H1 (cell line): ENCODE measurements at regions not wholly inside any gene's neighbourhood (a gene's known extent, or its start where the extent isn't known, plus 50 kb on each side); places are given as distances from the start of the nearest gene placed in this dataset.

ENCODE experiments used
- CTCF ChIA-PET: fragments of 300-600 bp; sonication (Branson Sonifier 250); formaldehyde crosslinking; loops from one replicate; lab custom pipeline; 2021; ENCODE audit not compliant: partially characterized antibody; lab: Charles Lee
- POLR2A ChIA-PET: fragments of 300-600 bp; sonication (Branson Sonifier 250); formaldehyde crosslinking; loops from one replicate; lab custom pipeline; 2021; ENCODE audit warnings: inconsistent platforms; ENCODE audit not compliant: partially characterized antibody; lab: Charles Lee
- DNase-seq, 2 experiments: peaks; one replicate each; pipeline versions ENCODE4 v3.0.0 to v3.0.0-alpha.2; 2010 to 2022; ENCODE audit warnings: low spot score in 2 of 2, low read depth in 1 of 2, mixed read lengths in 1 of 2
- FAIRE-seq: peaks from 2 replicates; lab custom pipeline; 2011; peaks lifted over from hg19 to GRCh38; lab: Jason Lieb, UNC
- H2AFZ ChIP-seq: 2 replicates; pipeline ENCODE4 v1.8.1; 2012; ENCODE audit warnings: low read length, inconsistent platforms
- H2AK5ac ChIP-seq: 2 replicates; pipeline ENCODE4 v1.6.1; 2013; ENCODE audit warnings: low read depth, low read length
- H2BK120ac ChIP-seq: replicated peaks from 2 replicates; pipeline ENCODE3; 2013; ENCODE audit warnings: low read depth, low read length, inconsistent platforms
- H2BK12ac ChIP-seq: 2 replicates; pipeline ENCODE4 v1.6.1; 2013; ENCODE audit warnings: low read depth, low read length
- H2BK15ac ChIP-seq: 2 replicates; pipeline ENCODE4 v1.6.1; 2013; ENCODE audit warnings: low read length
- H2BK20ac ChIP-seq: 2 replicates; pipeline ENCODE4 v1.6.1; 2013; ENCODE audit warnings: low read length
- H2BK5ac ChIP-seq: 2 replicates; pipeline ENCODE4 v1.6.1; 2013; ENCODE audit warnings: low read depth, low read length
- H3K14ac ChIP-seq: 2 replicates; pipeline ENCODE4 v1.6.1; 2013; ENCODE audit warnings: inconsistent platforms; ENCODE audit not compliant: insufficient read length
- H3K18ac ChIP-seq: 2 replicates; pipeline ENCODE4 v1.6.1; 2013; ENCODE audit warnings: low read length; ENCODE audit errors: extremely low read depth
- H3K23ac ChIP-seq: 2 replicates; pipeline ENCODE4 v1.6.1; 2013; ENCODE audit warnings: inconsistent platforms; ENCODE audit not compliant: insufficient read length
- H3K23me2 ChIP-seq: 2 replicates; pipeline ENCODE4 v1.6.1; 2013; ENCODE audit warnings: low read depth, low read length
- H3K27ac ChIP-seq: 2 replicates; pipeline ENCODE4 v1.6.1; 2011; ENCODE audit warnings: low read depth, low read length, inconsistent platforms
- H3K27me3 ChIP-seq, 4 experiments: replicated peaks in 1 of 4; 1 replicate in 1 of 4; 2 replicates in 3 of 4; pipeline versions ENCODE4 v1.6.1 to v1.8.1; 2011 to 2013; ENCODE audit warnings: low read length in 3 of 4, mild to moderate bottlenecking in 3 of 4, inconsistent platforms in 2 of 4, mixed read lengths in 2 of 4, moderate library complexity in 1 of 4; ENCODE audit not compliant: control insufficient read depth in 3 of 4, insufficient read depth in 3 of 4; ENCODE audit errors: extremely low read depth in 1 of 4
- H3K36me3 ChIP-seq, 4 experiments: 2 replicates each; pipeline versions ENCODE4 v1.6.1 to v1.8.1; 2011 to 2013; ENCODE audit warnings: mild to moderate bottlenecking in 4 of 4, low read length in 3 of 4, moderate library complexity in 2 of 4, control low read depth in 1 of 4, inconsistent platforms in 1 of 4; ENCODE audit not compliant: insufficient read depth in 4 of 4, control insufficient read depth in 2 of 4
- H3K4ac ChIP-seq: replicated peaks from 2 replicates; pipeline ENCODE3; 2013; ENCODE audit warnings: low read length, low read depth, mixed read lengths, inconsistent platforms; ENCODE audit not compliant: insufficient read length
- H3K4me1 ChIP-seq, 4 experiments: replicated peaks in 1 of 4; 1 replicate in 1 of 4; 2 replicates in 3 of 4; pipeline versions ENCODE4 v1.6.1 to v1.8.1; 2011 to 2013; ENCODE audit warnings: low read length in 3 of 4, inconsistent platforms in 2 of 4, mixed read lengths in 1 of 4; ENCODE audit not compliant: insufficient read depth in 4 of 4, control insufficient read depth in 3 of 4
- H3K4me2 ChIP-seq, 2 experiments: 2 replicates each; pipeline versions ENCODE4 v1.6.1 to v1.8.1; 2011 to 2013; ENCODE audit warnings: low read depth in 2 of 2, low read length in 2 of 2, control low read depth in 1 of 2, inconsistent platforms in 1 of 2, mild to moderate bottlenecking in 1 of 2; ENCODE audit not compliant: insufficient read depth in 1 of 2
- H3K4me3 ChIP-seq, 4 experiments: fragments of 200-600, 300-600 bp in 1 of 4; sonication (generic), shearing (Covaris generic), sonication (Bioruptor Twin) in 1 of 4; 2 replicates each; pipeline versions ENCODE4 v1.5.1 to v1.8.1; 2011 to 2016; ENCODE audit warnings: low read length in 4 of 4, low read depth in 3 of 4, control low read depth in 2 of 4, inconsistent platforms in 2 of 4, mild to moderate bottlenecking in 2 of 4, mixed read lengths in 1 of 4, moderate library complexity in 1 of 4; ENCODE audit not compliant: insufficient read depth in 2 of 4; ENCODE audit errors: extremely low read depth in 1 of 4
- H3K56ac ChIP-seq: replicated peaks from 2 replicates; pipeline ENCODE3; 2013; ENCODE audit warnings: low read depth, mild to moderate bottlenecking, mixed read lengths, low read length, inconsistent platforms; ENCODE audit not compliant: insufficient read length
- H3K79me1 ChIP-seq: 2 replicates; pipeline ENCODE4 v1.6.1; 2013; ENCODE audit warnings: low read depth, low read length, control low read depth
- H3K79me2 ChIP-seq, 2 experiments: 2 replicates each; pipeline versions ENCODE4 v1.6.1 to v1.8.1; 2012 to 2013; ENCODE audit warnings: low read length in 2 of 2, mild to moderate bottlenecking in 2 of 2, inconsistent platforms in 1 of 2; ENCODE audit not compliant: insufficient read depth in 2 of 2, control insufficient read depth in 1 of 2
- H3K9ac ChIP-seq, 4 experiments: replicated peaks in 1 of 4; 1 replicate in 1 of 4; 2 replicates in 3 of 4; pipeline versions ENCODE4 v1.6.1 to v1.8.1; 2011 to 2013; ENCODE audit warnings: low read depth in 3 of 4, low read length in 3 of 4, control low read depth in 2 of 4, mild to moderate bottlenecking in 2 of 4, moderate library complexity in 2 of 4, inconsistent platforms in 1 of 4; ENCODE audit errors: extremely low read depth in 1 of 4
- H3K9me3 ChIP-seq, 2 experiments: 2 replicates each; pipeline versions ENCODE4 v1.6.1 to v1.8.1; 2012 to 2013; ENCODE audit warnings: mild to moderate bottlenecking in 2 of 2, moderate library complexity in 2 of 2, control low read depth in 1 of 2, inconsistent platforms in 1 of 2, low read depth in 1 of 2, low read length in 1 of 2, mixed read lengths in 1 of 2; ENCODE audit not compliant: insufficient read depth in 2 of 2
- H4K20me1 ChIP-seq, 2 experiments: replicated peaks in 1 of 2; 2 replicates each; pipeline versions ENCODE3 to v1.8.1; 2011 to 2013; ENCODE audit warnings: inconsistent platforms in 2 of 2, low read length in 2 of 2, mild to moderate bottlenecking in 1 of 2; ENCODE audit not compliant: insufficient read depth in 2 of 2, control insufficient read depth in 1 of 2
- H4K5ac ChIP-seq: 2 replicates; pipeline ENCODE4 v1.6.1; 2013; ENCODE audit warnings: low read length, low read depth, mixed read lengths, inconsistent platforms; ENCODE audit not compliant: insufficient read length
- H4K8ac ChIP-seq: 2 replicates; pipeline ENCODE4 v1.8.0; 2013; ENCODE audit warnings: mild to moderate bottlenecking, moderate library complexity, low read length, inconsistent platforms; ENCODE audit not compliant: insufficient read depth; ENCODE audit errors: extremely low read depth
- H4K91ac ChIP-seq: replicated peaks from 2 replicates; pipeline ENCODE3; 2013; ENCODE audit warnings: low read length, mixed read lengths, inconsistent platforms; ENCODE audit not compliant: insufficient read length
- CEBPB ChIP-seq: IDR thresholded peaks from 2 replicates; pipeline ENCODE4 v1.6.1; 2012; ENCODE audit warnings: low read depth, low read length
- EZH2 ChIP-seq: fragments of 200-600 bp; sonication (generic); IDR thresholded peaks from 2 replicates; pipeline ENCODE4 v1.7.1; 2012; ENCODE audit warnings: low read depth, mild to moderate bottlenecking, moderate library complexity, low read length, inconsistent platforms; ENCODE audit not compliant: severe bottlenecking
- HDAC6 ChIP-seq: IDR thresholded peaks from one replicate; pipeline ENCODE4 v1.7.1; 2012; ENCODE audit warnings: low read depth, mild to moderate bottlenecking, inconsistent platforms, low read length, moderate library complexity
- JUN ChIP-seq: IDR thresholded peaks from 2 replicates; pipeline ENCODE4 v1.6.1; 2011; ENCODE audit warnings: low read depth, mild to moderate bottlenecking, improper control_type of control experiment, low read length
- WGBS, 2 experiments: shearing (Covaris generic) in 1 of 2; methylation state at CpG; one replicate each; pipeline versions ENCODE4 v1.1.6 to v1.1.7; 2013 to 2015; ENCODE audit warnings: low lambda C conversion rate in 2 of 2, mixed read lengths in 2 of 2, inconsistent platforms in 1 of 2, low coverage in 1 of 2, missing lambda C conversion rate in 1 of 2; ENCODE audit not compliant: insufficient replicate concordance in 2 of 2, insufficient coverage in 1 of 2, insufficient read length in 1 of 2; ENCODE audit errors: extremely low coverage in 1 of 2, missing lambda C conversion rate in 1 of 2; 5-methylcytosine and 5-hydroxymethylcytosine counted together

DNA sequence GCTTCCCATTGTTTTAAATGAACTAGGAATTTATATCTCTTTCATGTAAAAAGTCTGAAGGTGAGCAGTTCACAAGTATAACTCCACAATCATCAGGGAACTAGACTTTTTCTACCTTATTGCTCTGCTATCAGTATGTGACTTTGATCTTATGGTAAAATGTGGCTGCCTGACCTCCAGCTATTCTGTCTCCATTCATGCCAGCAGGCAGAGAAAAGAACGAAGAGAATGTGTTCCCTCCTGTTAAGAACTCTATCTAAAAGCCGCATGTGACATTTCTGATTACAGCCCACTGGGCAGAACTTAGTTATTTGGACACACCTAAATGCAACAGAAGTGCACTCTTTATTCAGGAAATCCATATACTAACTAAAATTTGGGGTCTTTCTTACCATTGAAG lies 102.8 kb upstream of the MBL2 start:
- no peak overlapping the region for H4K91ac ChIP-seq
- H2AK5ac ChIP-seq = no peak overlapping the region
- H3K4me3 ChIP-seq = no peak overlapping the region
- no peak overlapping the region for H2BK5ac ChIP-seq
- no peak overlapping the region for H2BK15ac ChIP-seq
- no peak overlapping the region for H3K9ac ChIP-seq
- TF ChIP-seq JUN = no peak
- TF ChIP-seq HDAC6 = no peak
- TF ChIP-seq EZH2 = no peak
- no peak for TF ChIP-seq CEBPB
- H3K56ac ChIP-seq = no peak overlapping the region
- POLR2A ChIA-PET = no interaction called here
- no peak overlapping the region for H2AFZ ChIP-seq
- H3K4me1 ChIP-seq = no peaks in the 10 kb centered on the region; a peak in 1 of 7 replicates
- H3K27me3 ChIP-seq = no peaks in the 10 kb centered on the region
- H3K9me3 ChIP-seq = no peaks in the 10 kb centered on the region
- no peak overlapping the region for H2BK12ac ChIP-seq
- H3K27ac ChIP-seq = no peak overlapping the region
- H3K23ac ChIP-seq = no peak overlapping the region
- WGBS, 2 experiments = 95% methylated on average over 2 of the region's 2 CpGs; no CpG with 5 or more reads in 1 of the 2 experiments
- no peak overlapping the region for H4K5ac ChIP-seq
- H3K23me2 ChIP-seq = no peaks in the 10 kb centered on the region
- H2BK120ac ChIP-seq = no peak overlapping the region
- no peak for DNase-seq
- no peaks in the 10 kb centered on the region for H4K20me1 ChIP-seq
- H2BK20ac ChIP-seq = no peak overlapping the region
- H3K18ac ChIP-seq = no peak overlapping the region
- no peaks in the 10 kb centered on the region for H3K79me2 ChIP-seq
- no peak overlapping the region for H3K4me2 ChIP-seq
- no peak overlapping the region for H4K8ac ChIP-seq
- FAIRE-seq = no peak
- H3K36me3 ChIP-seq = no peaks in the 10 kb centered on the region
- CTCF ChIA-PET = interaction anchor here (1.0 to 1.3 kb wide), 2 partner anchors 15 to 57 kb away, joined by 3 to 6 read pairs; no protein-coding TSS in a partner anchor
- H3K4ac ChIP-seq = no peak overlapping the region
- H3K79me1 ChIP-seq = no peaks in the 10 kb centered on the region
- H3K14ac ChIP-seq = no peak overlapping the region
